D721Med (cell line): ENCODE measurements at regions not wholly inside any gene's neighbourhood (a gene's known extent, or its start where the extent isn't known, plus 50 kb on each side); places are given as distances from the start of the nearest gene placed in this dataset.

ENCODE experiments used
- DNase-seq: peaks from one replicate; pipeline ENCODE4 v3.0.0; 2011; ENCODE audit warnings: low spot score; ENCODE audit not compliant: insufficient read length
- FAIRE-seq: peaks from 2 replicates; lab custom pipeline; 2011; peaks lifted over from hg19 to GRCh38; lab: Jason Lieb, UNC
- CTCF ChIP-seq: IDR thresholded peaks from 2 replicates; pipeline ENCODE4 v1.5.1; 2012; ENCODE audit warnings: mild to moderate bottlenecking, control low read depth; ENCODE audit not compliant: insufficient read depth; ENCODE audit errors: missing control alignments

- no peak for TF ChIP-seq CTCF
- DNase-seq (no peak), FAIRE-seq (no peak)
Observed at GRCh38 chr15:92829875-92830274, 70.2 kb upstream of the CHD2 start.

GRCh38 chr15:92831336-92831654 is 68.8 kb upstream of the CHD2 start:
- FAIRE-seq (no peak), DNase-seq (no peak)
- no peak for TF ChIP-seq CTCF

- no peak for TF ChIP-seq CTCF
- FAIRE-seq (peak; percentile 25), DNase-seq (peak; percentile 64)
Observed at GRCh38 chr15:92831655-92832328, 68.3 kb upstream of the CHD2 start.

GRCh38 chr15:92833106-92833433 is 67.1 kb upstream of the CHD2 start:
- DNase-seq, result no peak

GRCh38 chr15:92833493-92834271 is 66.4 kb upstream of the CHD2 start:
- no peak for FAIRE-seq

More at GRCh38 chr15:92833106-92833433, 67.1 kb upstream of the CHD2 start:
- no peak for FAIRE-seq
- TF ChIP-seq CTCF, result no peak

GRCh38 chr15:92839696-92840095 is 60.4 kb upstream of the CHD2 start:
- no peak for TF ChIP-seq CTCF
- DNase-seq (no peak), FAIRE-seq (no peak)

More at GRCh38 chr15:92833493-92834271, 66.4 kb upstream of the CHD2 start:
- no peak for DNase-seq
- no peak for TF ChIP-seq CTCF

GRCh38 chr15:92840149-92840548 is 60.0 kb upstream of the CHD2 start:
- no peak for FAIRE-seq
- no peak for TF ChIP-seq CTCF
- no peak for DNase-seq
